Epithelial cell of esophagus (primary cell): ENCODE measurements at regions not wholly inside any gene's neighbourhood (a gene's known extent, or its start where the extent isn't known, plus 50 kb on each side); places are given as distances from the start of the nearest gene placed in this dataset.

Experiments
- DNase-seq: peaks from one replicate; pipeline ENCODE4 v3.0.0; 2010; ENCODE audit warnings: low read depth
- H3K4me3 ChIP-seq: 2 replicates; pipeline ENCODE4 v1.5.1; 2011; ENCODE audit warnings: mild to moderate bottlenecking, low read length, control low read depth
- CTCF ChIP-seq: IDR thresholded peaks from 2 replicates; pipeline ENCODE4 v1.5.1; 2011; ENCODE audit warnings: low read depth, mild to moderate bottlenecking, low read length, control low read depth, inconsistent platforms; ENCODE audit not compliant: insufficient read depth; ENCODE audit errors: missing control alignments

- no peak for TF ChIP-seq CTCF
- H3K4me3 ChIP-seq, result no peak overlapping the region
- no peak for DNase-seq
Measured at GRCh38 chr11:57972013-57972367, 51.7 kb upstream of the OR9Q1 start.
